PC-9 (cell line): ENCODE measurements at regions not wholly inside any gene's neighbourhood (a gene's known extent, or its start where the extent isn't known, plus 50 kb on each side); places are given as distances from the start of the nearest gene placed in this dataset.

ENCODE experiments used
- BruUV-seq: library from RNA; stranded (reverse); fragments of 400-500 nt; replicated peaks from 2 replicates; lab custom pipeline; 2021; lab: Mats Ljungman, UMichigan
- CTCF ChIA-PET: fragments of 300-600 bp; sonication (Branson Sonifier 250); formaldehyde crosslinking; loops from one replicate; lab custom pipeline; 2022; ENCODE audit warnings: antibody characterized with exemption; lab: Charles Lee
- POLR2A ChIA-PET: fragments of 300-600 bp; sonication (Branson Sonifier 250); formaldehyde crosslinking; loops from one replicate; lab custom pipeline; 2022; ENCODE audit warnings: antibody characterized with exemption; ENCODE audit not compliant: unreplicated experiment; lab: Charles Lee
- DNase-seq, 2 experiments: peaks; one replicate each; pipeline versions ENCODE4 v3.0.0 to v3.0.0-alpha.2; 2015 to 2022; ENCODE audit warnings: mixed read lengths in 1 of 2
- H2AFZ ChIP-seq: fragments of 200-600 bp; sonication (generic); 2 replicates; pipeline ENCODE4 v1.8.1; 2017; ENCODE audit warnings: antibody characterized with exemption
- H3F3A ChIP-seq: fragments of 200-600 bp; sonication (generic); 2 replicates; pipeline ENCODE4 v1.8.1; 2017; ENCODE audit warnings: antibody characterized with exemption, mild to moderate bottlenecking, low read depth; ENCODE audit not compliant: insufficient read depth
- H3K27ac ChIP-seq: fragments of 200-600 bp; sonication (generic); 2 replicates; pipeline ENCODE4 v1.6.1; 2016; ENCODE audit warnings: mixed run types
- H3K27me3 ChIP-seq: fragments of 200-600 bp; sonication (generic); 2 replicates; pipeline ENCODE4 v1.6.1; 2016; ENCODE audit warnings: low read depth, mixed run types; ENCODE audit not compliant: insufficient read depth
- H3K36me3 ChIP-seq: fragments of 200-600 bp; sonication (generic); 2 replicates; pipeline ENCODE4 v1.6.1; 2016; ENCODE audit warnings: low read depth, mixed run types
- H3K4me1 ChIP-seq: fragments of 200-600 bp; sonication (generic); replicated peaks from 2 replicates; pipeline ENCODE4 v1.6.1; 2016; ENCODE audit warnings: mixed run types; ENCODE audit not compliant: insufficient read depth
- H3K4me2 ChIP-seq: fragments of 200-600 bp; sonication (generic); 2 replicates; pipeline ENCODE4 v1.6.1; 2017; ENCODE audit warnings: mixed run types
- H3K4me3 ChIP-seq: fragments of 200-600 bp; sonication (generic); 2 replicates; pipeline ENCODE4 v1.6.1; 2016; ENCODE audit warnings: mixed run types
- H3K79me2 ChIP-seq: fragments of 200-600 bp; sonication (generic); 2 replicates; pipeline ENCODE4 v1.6.1; 2017; ENCODE audit warnings: low read depth, mixed run types
- H3K9me2 ChIP-seq: fragments of 200-600 bp; sonication (generic); 2 replicates; pipeline ENCODE4 v1.8.1; 2017; ENCODE audit warnings: mild to moderate bottlenecking; ENCODE audit not compliant: insufficient read depth
- H3K9me3 ChIP-seq: fragments of 200-600 bp; sonication (generic); 2 replicates; pipeline ENCODE4 v1.8.1; 2016; ENCODE audit warnings: low read depth; ENCODE audit not compliant: insufficient read depth
- H4K20me1 ChIP-seq: fragments of 200-600 bp; sonication (generic); 2 replicates; pipeline ENCODE4 v1.8.1; 2017; ENCODE audit not compliant: insufficient read depth
- EZH2 ChIP-seq: fragments of 200-600 bp; sonication (generic); IDR thresholded peaks from 2 replicates; pipeline ENCODE4 v1.8.0; 2017; ENCODE audit warnings: antibody characterized with exemption, low read depth
- intact Hi-C: fragments of 100-400 bp; cut with micrococcal nuclease; formaldehyde crosslinking; loops from one replicate; pipeline ENCODE4 v1.10.0; 2022; ENCODE audit not compliant: unreplicated experiment
- TF ChIP-seq, protein P1 (sequence below): fragments of 200-600 bp; sonication (generic); conservative IDR thresholded peaks from 2 replicates; pipeline ENCODE4 v1.6.1; 2017; ENCODE audit warnings: mixed run types, antibody characterized with exemption, mild to moderate bottlenecking, moderate library complexity

DNA sequence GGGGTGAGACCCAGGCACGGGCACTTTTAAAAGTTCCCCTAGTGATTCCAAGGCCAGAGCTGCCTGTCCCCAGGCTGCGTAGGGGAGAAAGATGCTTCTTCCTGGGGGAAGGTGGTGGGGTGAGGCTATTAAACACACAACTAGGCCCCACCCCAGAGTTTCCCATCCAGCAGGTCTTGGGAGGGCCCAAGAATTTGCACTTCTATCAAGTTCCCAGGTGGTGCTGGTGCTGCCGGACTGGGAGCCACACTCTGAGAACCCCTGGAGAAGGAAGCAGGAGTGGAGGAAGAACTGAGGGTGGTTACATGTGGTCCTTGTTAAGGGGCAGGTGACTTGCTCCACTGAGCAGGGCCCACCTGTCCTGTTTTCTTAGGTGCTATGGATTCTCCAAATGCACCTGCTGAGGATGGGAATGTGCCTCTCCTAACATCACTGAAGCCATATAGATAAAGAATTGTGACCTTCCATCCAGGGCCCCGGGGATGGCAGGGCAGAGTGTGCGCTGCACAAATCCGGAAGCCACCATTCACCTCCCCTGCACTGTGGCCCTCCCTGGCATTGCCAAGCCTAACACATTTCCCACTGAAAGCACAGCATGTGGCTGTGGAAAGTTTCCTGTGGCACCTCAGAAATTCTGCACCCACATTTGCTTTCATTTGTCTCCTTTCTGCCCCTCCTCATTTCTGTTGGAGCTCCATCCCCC is 111.5 kb upstream of the MEF2A start:
- no peaks in the 10 kb centered on the region for H3K9me2 ChIP-seq
- no peak overlapping the region for H3K4me3 ChIP-seq
- POLR2A ChIA-PET, result interaction anchor here (0.5 to 0.7 kb wide), 5 partner anchors 8 to 172 kb away, joined by 3 to 4 read pairs (median 3); no protein-coding TSS in a partner anchor
- DNase-seq, result no peak
- no peak for TF ChIP-seq EZH2
- TF ChIP-seq, protein P1, sequence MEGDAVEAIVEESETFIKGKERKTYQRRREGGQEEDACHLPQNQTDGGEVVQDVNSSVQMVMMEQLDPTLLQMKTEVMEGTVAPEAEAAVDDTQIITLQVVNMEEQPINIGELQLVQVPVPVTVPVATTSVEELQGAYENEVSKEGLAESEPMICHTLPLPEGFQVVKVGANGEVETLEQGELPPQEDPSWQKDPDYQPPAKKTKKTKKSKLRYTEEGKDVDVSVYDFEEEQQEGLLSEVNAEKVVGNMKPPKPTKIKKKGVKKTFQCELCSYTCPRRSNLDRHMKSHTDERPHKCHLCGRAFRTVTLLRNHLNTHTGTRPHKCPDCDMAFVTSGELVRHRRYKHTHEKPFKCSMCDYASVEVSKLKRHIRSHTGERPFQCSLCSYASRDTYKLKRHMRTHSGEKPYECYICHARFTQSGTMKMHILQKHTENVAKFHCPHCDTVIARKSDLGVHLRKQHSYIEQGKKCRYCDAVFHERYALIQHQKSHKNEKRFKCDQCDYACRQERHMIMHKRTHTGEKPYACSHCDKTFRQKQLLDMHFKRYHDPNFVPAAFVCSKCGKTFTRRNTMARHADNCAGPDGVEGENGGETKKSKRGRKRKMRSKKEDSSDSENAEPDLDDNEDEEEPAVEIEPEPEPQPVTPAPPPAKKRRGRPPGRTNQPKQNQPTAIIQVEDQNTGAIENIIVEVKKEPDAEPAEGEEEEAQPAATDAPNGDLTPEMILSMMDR, result no peak
- H3K27ac ChIP-seq, result peak overlapping the region; percentile 81
- no peaks in the 10 kb centered on the region for H4K20me1 ChIP-seq
- CTCF ChIA-PET, result no interaction called here
- no peaks in the 10 kb centered on the region for H3K79me2 ChIP-seq
- H3K9me3 ChIP-seq, result no peaks in the 10 kb centered on the region
- no peaks in the 10 kb centered on the region for H3K27me3 ChIP-seq
- H2AFZ ChIP-seq, result no peak overlapping the region
- BruUV-seq, result TSS peak; percentile 93
- H3K36me3 ChIP-seq, result no peaks in the 10 kb centered on the region
- intact Hi-C loops, result no loop called here
- H3F3A ChIP-seq, result peaks cover 8% of the 10 kb centered on the region; the same call in 1 of the 2 replicates
- peaks cover 17% of the 10 kb centered on the region for H3K4me1 ChIP-seq
- H3K4me2 ChIP-seq, result peak overlapping the region; percentile 55

DNA sequence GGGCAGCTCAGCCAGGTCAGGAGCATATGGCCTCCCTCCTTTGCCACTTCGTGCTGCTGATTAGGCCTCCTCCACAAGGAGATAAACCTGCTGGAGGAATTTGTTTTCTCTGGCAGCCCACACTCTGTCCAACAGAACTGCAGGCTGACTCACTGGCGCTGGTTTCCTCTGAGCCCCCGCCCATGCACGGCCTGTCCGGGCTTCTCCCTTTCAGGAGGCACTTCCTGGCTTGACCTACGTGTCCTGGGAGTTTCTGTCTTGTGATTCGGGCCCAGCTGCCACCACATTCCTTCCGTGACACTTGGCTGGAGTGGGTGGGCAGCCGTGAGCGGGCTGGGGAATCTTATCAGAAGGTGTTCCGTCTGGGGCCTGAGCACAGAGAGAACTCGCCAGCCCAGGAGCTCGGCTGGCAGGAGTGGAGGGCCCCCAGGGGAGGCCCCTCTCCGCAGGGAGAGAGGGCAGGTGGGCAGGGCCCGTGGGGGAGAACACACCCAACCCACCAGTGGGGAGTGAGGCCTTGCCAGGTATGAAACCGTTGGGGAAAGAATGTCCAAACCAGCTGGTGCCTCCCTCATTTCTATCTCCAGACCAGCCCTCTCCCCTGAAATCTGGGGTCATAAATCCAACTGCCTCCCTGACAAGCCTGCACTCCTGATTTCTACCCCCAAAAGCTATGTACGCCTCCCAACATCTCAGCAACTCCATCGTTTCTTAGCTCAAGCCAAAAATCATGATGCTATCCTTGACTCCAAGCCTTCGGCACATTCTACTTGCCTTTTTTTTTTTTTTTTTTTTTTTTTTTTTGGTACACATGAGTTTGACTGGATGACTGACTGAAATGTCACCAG is 110.6 kb upstream of the MEF2A start:
- TF ChIP-seq, protein P1, result no peak
- TF ChIP-seq EZH2, result no peak
- peaks cover 17% of the 10 kb centered on the region for H3K4me1 ChIP-seq
- CTCF ChIA-PET, result no interaction called here
- H3K27ac ChIP-seq, result peak overlapping the region; percentile 81
- peak; percentile 86 to 92 for DNase-seq
- peak overlapping the region; percentile 71 for H2AFZ ChIP-seq
- no peak overlapping the region for H3K4me3 ChIP-seq
- H4K20me1 ChIP-seq, result no peaks in the 10 kb centered on the region
- H3F3A ChIP-seq, result peaks cover 4% of the 10 kb centered on the region; the same call in 1 of the 2 replicates
- no peaks in the 10 kb centered on the region for H3K9me3 ChIP-seq
- H3K27me3 ChIP-seq, result no peaks in the 10 kb centered on the region
- H3K36me3 ChIP-seq, result no peaks in the 10 kb centered on the region
- intact Hi-C loops, result loop anchor here (1.0 kb wide), 1 partner anchor 13 kb away; no protein-coding TSS in a partner anchor
- no peaks in the 10 kb centered on the region for H3K79me2 ChIP-seq
- POLR2A ChIA-PET, result interaction anchor here (0.5 to 0.7 kb wide), 5 partner anchors 7 to 173 kb away, joined by 3 to 4 read pairs (median 3); no protein-coding TSS in a partner anchor
- H3K4me2 ChIP-seq, result peak overlapping the region; percentile 59
- TSS peak; percentile 91 for BruUV-seq
- H3K9me2 ChIP-seq, result no peaks in the 10 kb centered on the region

DNA sequence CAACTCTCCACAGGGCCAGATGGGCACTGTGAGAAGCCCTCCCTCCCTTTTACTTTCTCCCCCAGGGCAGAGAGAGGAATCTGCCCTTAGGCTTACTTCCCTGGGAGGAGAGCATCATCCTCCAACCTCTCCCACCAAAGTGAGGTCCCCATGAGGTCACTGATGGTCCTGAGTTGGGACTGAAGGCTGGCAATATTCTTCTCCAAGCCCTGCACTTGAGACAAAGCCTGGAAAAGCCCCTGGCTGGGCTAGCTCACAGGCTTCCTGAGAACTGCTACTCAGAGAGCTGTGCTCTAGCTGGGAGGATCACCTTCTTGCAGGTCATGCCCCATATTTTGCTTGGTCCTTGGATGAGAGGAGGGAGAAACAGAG is 110.0 kb upstream of the MEF2A start:
- TF ChIP-seq, protein P1, result no peak
- TF ChIP-seq EZH2, result no peak
- BruUV-seq, result no TSS peak
- no peaks in the 10 kb centered on the region for H4K20me1 ChIP-seq
- no peaks in the 10 kb centered on the region for H3K9me2 ChIP-seq
- intact Hi-C loops, result loop anchor here (1.0 kb wide), 1 partner anchor 13 kb away; no protein-coding TSS in a partner anchor
- DNase-seq, result no peak
- H3K4me1 ChIP-seq, result peaks cover 17% of the 10 kb centered on the region
- POLR2A ChIA-PET, result no interaction called here
- 0 out of 2 replicates have a peak overlapping the region, but pooled peaks have one; percentile 81 for H3K27ac ChIP-seq
- peaks cover 4% of the 10 kb centered on the region; the same call in 1 of the 2 replicates for H3F3A ChIP-seq
- CTCF ChIA-PET, result no interaction called here
- no peaks in the 10 kb centered on the region for H3K36me3 ChIP-seq
- no peak overlapping the region for H3K4me2 ChIP-seq
- H3K79me2 ChIP-seq, result no peaks in the 10 kb centered on the region
- no peak overlapping the region for H3K4me3 ChIP-seq
- no peak overlapping the region for H2AFZ ChIP-seq
- no peaks in the 10 kb centered on the region for H3K9me3 ChIP-seq
- no peaks in the 10 kb centered on the region for H3K27me3 ChIP-seq
